ENCODE measurements at regions not wholly inside any gene's neighbourhood (a gene's known extent, or its start where the extent isn't known, plus 50 kb on each side); places are given as distances from the start of the nearest gene placed in this dataset.

- DNase-seq (ENCODE audit: low read depth in 2 of 3, low spot score in 2 of 3): no peak
Measured at GRCh38 chr13:111394211-111394922, 73.9 kb downstream of the TEX29 start.

DNA sequence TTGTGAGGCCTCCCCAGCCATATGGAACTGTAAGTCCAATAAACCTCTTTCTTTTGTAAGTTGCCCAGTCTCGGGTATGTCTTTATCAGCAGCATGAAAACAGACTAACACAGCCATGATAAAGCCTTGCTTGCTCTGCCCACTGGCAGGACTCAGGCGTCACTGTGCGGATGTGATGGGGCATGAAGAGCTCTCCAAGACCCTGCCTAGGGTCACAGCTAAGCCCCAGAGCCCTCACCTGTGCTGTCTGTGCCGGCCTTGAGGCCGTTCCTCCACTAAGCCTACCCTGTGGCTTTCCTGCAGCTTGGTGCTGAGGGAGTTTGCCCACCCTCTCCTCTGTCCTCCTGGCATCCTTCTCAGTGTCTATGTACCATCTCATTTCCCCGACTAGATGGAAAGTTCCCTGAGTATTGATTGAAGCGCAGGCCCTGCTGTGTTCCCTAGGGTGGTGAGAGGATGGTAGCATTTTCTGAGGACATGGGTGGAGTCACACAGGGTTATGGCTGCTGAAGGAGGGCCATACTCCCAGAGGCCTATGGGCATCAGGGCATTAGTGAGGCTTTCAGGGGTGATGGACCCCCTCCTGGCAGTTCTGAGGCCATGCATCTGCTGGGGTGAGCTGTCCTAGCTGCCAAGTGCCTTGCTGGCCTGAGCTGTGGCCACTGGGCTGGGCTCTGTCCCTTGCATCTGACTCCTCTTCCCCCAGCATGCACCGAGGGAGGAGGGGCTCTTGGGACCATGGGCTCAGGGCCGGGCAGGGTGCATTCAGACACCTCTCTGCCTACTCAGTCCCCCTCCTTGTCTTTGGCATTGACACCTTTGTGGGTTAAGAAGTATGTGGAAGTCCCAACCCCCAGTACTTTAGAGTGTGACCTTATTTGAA, 75.3 kb downstream of the TEX29 start:
- DNase-seq (ENCODE audit: low read depth in 2 of 3, low spot score in 2 of 3): no peak

DNA sequence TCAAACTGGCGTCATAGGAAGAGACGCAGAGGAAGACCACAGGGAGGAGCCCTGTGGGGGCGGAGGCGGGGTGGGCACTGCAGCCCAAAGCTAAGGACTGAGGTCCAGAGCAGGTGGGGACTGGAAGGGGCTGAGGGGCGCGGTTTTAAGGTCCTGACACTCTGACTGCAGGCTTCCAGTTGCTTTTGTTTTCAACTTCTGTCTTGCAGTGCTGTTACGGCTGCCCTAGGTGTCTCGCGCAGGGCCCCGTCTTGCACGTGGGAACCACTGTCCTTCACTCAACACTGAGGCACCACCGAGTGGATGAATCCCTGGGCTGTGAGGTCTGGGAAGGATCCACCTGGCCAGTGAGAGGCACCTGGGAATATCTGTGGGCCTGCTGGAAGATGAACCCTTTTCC, 76.0 kb downstream of the TEX29 start:
- no peak for DNase-seq (ENCODE audit: low read depth in 2 of 3, low spot score in 2 of 3)

DNA sequence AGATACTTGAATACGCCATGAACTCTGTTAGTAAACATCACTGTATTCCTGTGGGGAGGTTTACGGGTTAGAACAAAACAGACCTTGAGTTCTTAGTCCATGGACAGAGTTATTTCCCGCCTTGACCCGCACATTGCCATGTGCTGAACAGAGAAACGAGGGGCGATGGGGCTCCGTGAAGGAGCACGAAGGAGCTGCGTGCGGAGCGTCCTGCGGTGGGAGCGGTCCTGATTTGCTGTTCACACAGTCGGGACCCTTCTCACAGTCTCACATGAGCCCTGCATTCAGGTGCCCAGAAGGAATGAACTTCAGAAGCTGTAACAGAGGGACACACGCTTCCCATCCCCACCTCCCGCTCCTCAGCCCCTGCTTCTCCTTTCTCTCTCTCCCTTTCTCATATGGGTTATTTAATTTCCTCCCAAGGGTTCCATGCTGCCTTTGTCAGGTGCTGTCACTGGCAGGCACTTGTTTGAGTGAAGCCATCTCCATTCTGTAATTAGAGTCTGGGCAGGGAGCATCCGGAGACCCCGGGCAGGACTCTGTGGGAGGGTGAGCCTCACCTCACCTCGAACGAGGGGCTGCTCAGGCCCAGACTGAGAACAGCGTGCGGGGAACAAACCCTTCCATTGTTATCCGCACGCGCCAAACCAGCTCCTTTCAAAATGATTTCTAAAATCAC, 76.9 kb downstream of the TEX29 start:
- DNase-seq (ENCODE audit: low read depth in 2 of 3, low spot score in 2 of 3): no peak

GRCh38 chr13:111398196-111398595, 77.8 kb downstream of the TEX29 start:
- no peak for DNase-seq (ENCODE audit: low read depth in 2 of 3, low spot score in 2 of 3)

DNA sequence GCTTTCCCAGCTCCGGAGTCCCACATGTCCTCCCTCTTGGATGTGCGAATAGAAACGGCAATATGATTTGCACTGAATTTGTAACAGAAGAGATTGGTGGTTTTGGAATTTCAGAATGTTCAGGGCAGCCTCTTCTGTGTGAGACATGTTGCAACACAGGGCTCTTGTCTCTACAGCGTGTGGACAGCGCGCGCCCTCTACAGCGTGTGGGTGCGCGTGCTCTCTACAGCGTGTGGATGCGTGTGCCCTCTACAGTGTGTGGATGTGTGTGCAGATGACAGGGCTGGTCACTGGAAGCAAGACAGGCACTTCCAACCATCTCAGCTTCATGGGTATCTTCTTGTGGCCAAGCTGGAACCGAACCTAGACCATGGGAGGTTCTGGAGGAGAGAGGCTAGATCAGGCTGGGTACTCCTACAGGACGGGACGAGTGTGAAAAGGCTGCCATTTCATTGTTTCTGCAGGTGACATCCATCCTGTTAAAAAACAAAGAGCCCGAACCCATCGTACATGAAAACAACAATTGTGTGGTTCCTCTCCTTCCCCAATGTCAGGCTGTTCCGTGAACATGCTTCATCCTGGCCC, 78.4 kb downstream of the TEX29 start:
- DNase-seq (ENCODE audit: low read depth in 2 of 3, low spot score in 2 of 3): no peak

GRCh38 chr13:111399334-111399733, 78.9 kb downstream of the TEX29 start:
- DNase-seq (ENCODE audit: low read depth in 2 of 3, low spot score in 2 of 3): no peak

DNA sequence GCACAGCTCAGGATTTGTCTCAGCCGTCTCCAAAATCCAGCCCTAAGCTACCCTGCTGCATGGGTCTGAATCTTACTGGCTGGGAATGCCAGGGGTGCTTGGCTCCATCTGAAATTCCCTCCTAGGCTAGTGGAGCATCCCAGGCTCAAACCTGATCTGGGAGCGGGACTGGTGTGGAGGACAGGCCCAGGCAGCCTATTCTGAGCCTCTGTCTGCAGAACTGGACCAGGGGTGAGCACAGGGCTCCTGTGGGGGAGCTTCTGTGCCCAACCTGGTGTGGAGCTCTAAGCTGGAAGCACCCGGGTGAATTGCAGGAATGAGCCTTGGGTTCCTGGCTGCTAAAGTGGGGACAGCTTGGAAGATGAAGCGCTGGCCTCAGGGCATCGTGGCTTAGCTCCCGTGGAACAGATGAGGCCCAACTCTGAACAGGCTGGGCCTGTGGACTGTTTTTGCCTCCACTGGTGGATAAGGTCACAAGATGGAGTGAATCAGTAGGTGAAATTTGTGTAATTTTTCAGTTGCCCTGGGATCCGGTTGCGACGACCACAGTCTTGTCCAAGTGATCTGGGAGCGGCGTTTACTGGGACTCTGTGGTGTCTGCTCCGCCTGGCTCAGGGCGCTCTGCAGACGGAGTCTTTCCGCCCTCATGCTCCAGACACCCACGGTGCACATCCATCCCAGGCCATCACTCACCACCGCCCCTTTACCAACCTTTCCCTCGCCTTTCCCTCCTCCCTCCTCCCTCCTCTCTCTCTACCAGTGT, 79.5 kb downstream of the TEX29 start:
- DNase-seq (ENCODE audit: low read depth in 2 of 3, low spot score in 2 of 3): no peak

DNA sequence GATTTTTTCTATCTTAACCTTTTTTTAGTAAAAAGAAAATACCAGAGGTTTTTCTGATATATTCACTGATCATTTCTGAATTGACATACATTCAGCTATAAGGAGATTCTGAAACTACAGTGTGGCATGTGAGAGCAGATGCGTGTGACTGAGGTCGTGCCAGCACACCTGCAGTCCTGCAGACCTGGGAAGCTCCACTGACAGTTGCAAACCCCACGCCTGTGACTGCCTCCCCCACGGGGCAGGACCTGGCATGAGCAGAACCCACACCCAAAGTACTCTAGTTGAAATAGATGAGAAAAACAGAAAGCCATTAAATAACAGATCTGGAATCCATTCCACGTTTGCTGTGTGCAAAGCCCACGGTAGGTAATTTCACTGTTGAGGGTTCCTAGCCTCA, 80.7 kb downstream of the TEX29 start:
- DNase-seq (ENCODE audit: low read depth in 2 of 3, low spot score in 2 of 3): no peak

GRCh38 chr13:111401755-111402154, 81.3 kb downstream of the TEX29 start:
- no peak for DNase-seq (ENCODE audit: low read depth in 2 of 3, low spot score in 2 of 3)

DNA sequence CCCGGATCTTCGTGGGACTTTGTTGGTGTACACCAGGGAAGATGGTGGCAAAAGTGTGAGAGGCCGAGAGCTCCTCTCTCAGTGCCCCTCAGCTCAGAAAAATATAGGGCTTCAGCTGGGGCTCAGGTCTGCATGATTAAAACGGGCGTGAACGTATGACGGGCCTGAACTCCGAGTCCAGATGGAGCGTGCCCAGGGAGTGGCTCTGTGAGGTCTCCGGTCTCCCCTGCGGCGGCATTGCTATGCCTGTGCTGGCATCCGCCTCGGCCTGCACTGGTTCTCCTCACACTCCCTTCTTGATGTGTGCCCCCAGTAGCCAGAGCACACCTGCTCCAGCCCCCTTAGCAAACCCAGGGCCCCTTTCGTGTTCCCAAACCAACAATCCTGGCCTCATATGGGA, 82.0 kb downstream of the TEX29 start:
- no peak for DNase-seq (ENCODE audit: low read depth in 2 of 3, low spot score in 2 of 3)

GRCh38 chr13:111403266-111403665, 82.8 kb downstream of the TEX29 start:
- DNase-seq (ENCODE audit: low read depth in 2 of 3, low spot score in 2 of 3): no peak

DNA sequence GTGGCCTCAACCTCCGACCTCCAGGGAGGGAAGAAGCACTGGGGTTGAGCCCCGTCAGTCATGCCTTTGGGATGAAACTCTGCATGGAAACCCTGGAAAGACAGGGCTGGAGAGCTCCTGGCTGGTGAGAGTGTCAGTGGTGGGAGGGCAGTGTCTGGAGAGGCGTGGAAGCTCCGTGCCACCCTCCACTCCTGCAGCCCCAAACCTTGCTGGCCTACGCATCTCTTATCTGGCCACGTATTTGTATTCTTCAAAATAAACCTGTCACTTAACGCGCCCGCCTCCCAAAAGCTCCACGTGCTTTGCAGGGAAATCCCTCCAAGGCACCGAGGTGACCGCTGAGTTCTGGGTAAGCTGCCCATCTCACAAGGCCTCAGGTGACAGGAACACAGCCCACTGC, 84.3 kb downstream of the TEX29 start:
- DNase-seq (ENCODE audit: low read depth in 2 of 3, low spot score in 2 of 3): no peak

DNA sequence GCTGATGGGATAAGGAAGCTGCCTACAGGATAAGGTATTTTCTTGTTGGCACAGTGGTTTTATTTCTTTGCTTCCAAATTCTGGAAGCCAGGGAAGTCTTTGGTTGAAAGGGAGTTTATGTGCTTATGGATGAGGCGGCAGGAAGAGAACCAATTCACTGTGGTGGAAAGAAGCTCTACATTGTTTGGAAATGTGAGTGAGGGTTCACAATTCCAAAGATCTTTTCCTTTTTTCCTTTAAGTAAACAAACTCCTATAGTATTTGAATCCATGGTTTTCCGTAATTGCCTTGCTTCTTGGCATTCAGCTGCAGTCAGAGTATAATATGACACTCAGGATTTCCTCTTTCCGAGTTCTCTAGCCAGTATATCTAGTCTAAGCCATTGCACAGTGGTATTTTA, 86.2 kb downstream of the TEX29 start:
- no peak for DNase-seq (ENCODE audit: low read depth in 2 of 3, low spot score in 2 of 3)

DNA sequence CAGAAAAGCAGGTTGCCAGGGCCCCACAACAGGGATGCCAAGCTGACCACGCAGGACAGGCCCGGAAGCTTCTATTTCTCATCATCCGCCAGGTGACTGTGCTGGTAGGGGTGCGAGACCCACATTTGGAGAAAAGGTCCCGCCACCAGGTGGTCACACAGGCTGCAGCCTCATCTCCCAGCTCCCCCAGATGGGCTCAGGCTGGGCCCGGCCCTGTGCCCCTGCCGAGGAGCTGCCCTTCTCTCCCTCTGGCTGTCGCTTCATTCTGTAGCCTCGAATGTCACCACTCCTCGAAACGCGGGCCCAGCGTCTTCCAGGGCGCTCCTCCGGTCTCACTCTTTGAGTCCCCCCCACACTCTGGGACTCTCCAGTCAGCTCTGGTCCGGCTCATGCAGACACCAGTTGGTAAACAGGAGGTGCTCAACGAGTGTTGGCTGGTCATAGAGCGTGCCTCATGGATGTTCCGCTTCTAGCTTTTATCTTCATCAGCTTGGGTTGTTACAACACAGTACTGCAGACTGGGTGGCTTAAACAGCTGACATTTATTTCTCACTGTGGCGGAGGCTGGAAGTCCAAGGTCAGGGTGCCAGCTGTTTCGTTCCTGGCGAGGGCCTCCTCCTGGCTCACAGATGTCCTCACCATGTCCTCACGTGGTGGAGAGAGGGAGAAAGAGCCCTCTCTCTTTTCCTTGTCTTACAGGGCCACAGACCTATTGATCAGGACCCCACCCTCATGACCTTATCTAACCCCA, 87.1 kb downstream of the TEX29 start:
- no peak for DNase-seq (ENCODE audit: low read depth in 2 of 3, low spot score in 2 of 3)

DNA sequence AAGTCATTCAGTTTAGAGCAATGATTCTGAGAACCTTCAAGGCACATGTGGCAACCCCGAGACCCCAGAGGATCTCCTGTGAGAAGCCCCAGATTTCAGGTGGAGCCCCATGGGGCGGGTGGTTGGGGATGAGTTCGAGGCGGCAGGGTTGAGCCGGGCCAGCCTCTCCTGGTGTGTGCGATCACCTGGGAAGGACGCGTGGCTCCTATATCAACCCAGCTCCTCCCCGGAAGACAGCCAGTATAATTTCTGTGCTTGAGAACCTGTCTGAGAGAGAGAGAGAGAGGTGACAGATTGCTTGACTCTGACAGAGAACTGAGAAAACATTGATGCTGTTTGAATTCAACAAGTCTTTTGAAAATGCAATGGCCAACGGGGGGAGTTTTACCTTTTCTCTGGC, 89.0 kb downstream of the TEX29 start:
- DNase-seq (ENCODE audit: low read depth in 2 of 3, low spot score in 2 of 3): no peak

- DNase-seq (ENCODE audit: low read depth in 2 of 3, low spot score in 2 of 3): no peak
Measured at GRCh38 chr13:111410232-111411021, 90.0 kb downstream of the TEX29 start.

DNA sequence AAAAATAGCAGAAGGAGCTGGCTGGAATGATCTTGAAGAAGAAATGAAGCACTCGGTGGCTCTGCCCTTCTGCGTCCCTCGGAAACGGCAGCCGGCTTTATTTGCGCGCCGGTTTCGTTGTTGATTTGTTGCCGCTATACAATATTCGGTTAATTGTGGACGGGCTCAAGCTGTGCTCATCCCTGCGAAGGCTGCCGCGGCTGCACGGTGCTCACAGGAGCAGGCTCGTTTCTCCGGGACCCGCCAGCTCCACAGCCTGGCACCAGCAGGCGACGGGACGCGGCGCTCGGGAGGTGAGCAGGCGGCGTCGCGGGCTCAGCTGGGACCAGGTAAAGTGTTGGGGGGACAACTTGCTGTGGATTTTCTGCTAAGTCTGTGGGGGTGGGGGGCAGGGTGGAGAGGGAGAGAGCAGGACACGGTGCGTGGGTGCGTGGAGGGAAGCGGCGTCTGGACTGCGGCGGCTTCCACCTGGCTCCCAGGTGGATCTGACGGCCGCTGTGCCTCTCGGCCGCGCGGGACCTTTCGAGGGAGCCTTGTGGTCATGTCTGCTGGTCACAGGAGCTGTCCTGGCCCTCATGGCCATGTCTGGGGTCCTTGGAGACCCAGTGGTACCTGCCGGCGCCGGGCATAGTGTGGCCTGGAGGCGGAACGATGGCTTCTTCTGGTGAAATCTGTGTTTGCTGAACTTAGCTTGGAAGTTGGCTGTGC, 90.9 kb downstream of the TEX29 start:
- no peak for DNase-seq (ENCODE audit: low read depth in 2 of 3, low spot score in 2 of 3)

Measured in activated CD8-positive, alpha-beta memory T cell treated with anti-CD3 and anti-CD28 coated beads for 48 hours (primary cell).